Psoas muscle (tissue), 7 donors: ENCODE measurements at regions not wholly inside any gene's neighbourhood (a gene's known extent, or its start where the extent isn't known, plus 50 kb on each side); places are given as distances from the start of the nearest gene placed in this dataset.

Experiments used
- ATAC-seq, 4 donors: fragments of 200-7000 bp; cut with Tn5 transposase; one replicate each; pipeline ENCODE4 v1.9.1; 2020; ENCODE audit warnings: moderate library complexity in 3 of 4, mild to moderate bottlenecking in 2 of 4
- DNase-seq, 2 donors: peaks; one replicate each; pipeline ENCODE4 v3.0.0-alpha.2; 2020
- H3K27ac ChIP-seq: fragments of 200-600 bp; one replicate; pipeline ENCODE4 v1.8.0; 2022
- H3K27me3 ChIP-seq, 3 donors: fragments of 200-600 bp in 1 of 3; one replicate each; pipeline versions ENCODE4 v1.6.1 to v1.8.0; 2013 to 2022; ENCODE audit warnings: low read length in 2 of 3, mild to moderate bottlenecking in 2 of 3, moderate library complexity in 1 of 3; ENCODE audit not compliant: insufficient read depth in 3 of 3
- H3K36me3 ChIP-seq, 2 donors: fragments of 200-600 bp in 1 of 2; one replicate each; pipeline versions ENCODE4 v1.6.1 to v1.8.0; 2013 to 2022; ENCODE audit warnings: low read depth in 1 of 2, mild to moderate bottlenecking in 1 of 2, moderate library complexity in 1 of 2; ENCODE audit not compliant: insufficient read depth in 1 of 2
- H3K4me1 ChIP-seq: fragments of 200-600 bp; one replicate; pipeline ENCODE4 v1.8.0; 2022
- H3K4me3 ChIP-seq: fragments of 200-600 bp; one replicate; pipeline ENCODE4 v1.8.0; 2022; ENCODE audit warnings: mild to moderate bottlenecking
- H3K9me3 ChIP-seq: fragments of 200-600 bp; one replicate; pipeline ENCODE4 v1.8.0; 2022
- CTCF ChIP-seq: fragments of 200-600 bp; IDR thresholded peaks from one replicate; pipeline ENCODE4 v1.8.0; 2022; ENCODE audit warnings: antibody characterized with exemption
- WGBS, 3 donors: extraction: QIAGEN DNeasy Blood & Tissue Kit; methylation state at CpG; one replicate each; pipeline versions ENCODE4 v1.1.6 to v1.1.7; 2013; 5-methylcytosine and 5-hydroxymethylcytosine counted together
- intact Hi-C, 2 donors: fragments of 100-400 bp; cut with DNase I; formaldehyde crosslinking; loops; one replicate each; pipeline versions ENCODE4 v1.11.0 to v1.14.2; 2022
- donor health status: healthy with polysubstance abuse.
- donor health status: DM: no; HTN: no; CAD: no; lungs with moderate emphysema.
- donor health status: Bipolar disorder and iron deficiency.
- donor health status: healthy.
- donor health status: DM: yes; HTN: yes; CAD: no.
- donor health status: DM: no; HTN: no; CAD: no.
- donor health status: DM: yes; HTN: yes; CAD: no.

DNA sequence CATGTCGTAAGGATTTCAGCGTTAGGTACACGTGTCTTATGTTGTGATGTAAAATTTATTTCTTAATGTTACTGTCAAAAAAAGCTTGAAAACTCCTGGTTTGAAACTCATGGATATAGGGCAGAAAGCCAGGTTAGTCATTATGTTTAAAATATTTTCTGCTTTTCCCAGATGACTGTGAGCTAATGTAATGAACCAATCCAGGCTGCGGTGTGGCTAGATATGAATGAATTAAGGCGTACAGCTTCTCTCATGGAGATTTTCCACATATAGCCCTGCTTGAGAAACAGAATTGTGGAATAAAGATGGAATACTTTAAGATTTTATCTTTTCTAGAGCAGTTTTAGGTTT is 80.3 kb upstream of the STMND1 start:
- no peak for TF ChIP-seq CTCF
- peaks cover 0 to 4% (median 2%) of the 10 kb centered on the region in 3 donors for H3K27me3 ChIP-seq
- H3K27ac ChIP-seq = no peak overlapping the region
- H3K4me1 ChIP-seq = no peaks in the 10 kb centered on the region
- WGBS, 3 donors = 70 to 73% (median 70%) methylated on average over 5 of the region's 5 CpGs
- DNase-seq (no peak), ATAC-seq (no peak)
- H3K36me3 ChIP-seq = no peaks in the 10 kb centered on the region
- intact Hi-C loops = no loop called here
- H3K4me3 ChIP-seq = no peak overlapping the region
- H3K9me3 ChIP-seq = no peaks in the 10 kb centered on the region

DNA sequence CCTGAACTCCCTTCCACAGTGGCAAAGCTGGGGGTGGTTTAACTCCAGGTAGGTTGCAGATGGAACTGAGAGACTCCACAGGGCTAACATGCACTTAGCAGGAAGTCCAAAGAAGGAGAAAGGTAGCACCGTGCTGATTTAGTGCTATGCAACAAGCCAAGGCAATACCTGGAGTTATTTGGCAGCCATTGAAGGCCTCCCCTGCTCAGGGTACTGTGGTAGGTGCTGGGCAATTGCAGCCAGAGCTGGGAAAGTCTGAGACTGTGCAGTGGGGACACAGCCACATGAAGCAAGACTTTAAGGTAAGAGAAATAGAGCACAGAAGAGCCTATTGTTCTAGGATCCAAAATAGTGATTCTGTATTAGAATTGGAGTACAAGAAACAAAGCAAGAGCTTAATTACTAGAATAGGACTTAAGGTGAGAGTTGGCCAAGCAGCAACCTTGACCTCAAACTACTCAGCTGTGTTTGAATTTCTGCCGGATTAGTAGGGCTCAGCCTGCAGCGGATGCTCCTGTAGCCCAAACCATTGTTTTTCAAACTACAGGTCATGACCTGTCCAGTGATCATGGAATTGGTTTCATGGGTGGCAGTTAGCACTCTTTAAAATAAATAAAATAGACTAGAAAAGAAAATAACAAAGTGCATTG is 80.8 kb upstream of the STMND1 start:
- DNase-seq (no peak), ATAC-seq (no peak)
- Histone ChIP-seq H3K4me3 (no peak overlapping the region), H3K27me3 (peaks cover 0 to 9% (median 3%) of the 10 kb centered on the region in 3 donors), H3K27ac (no peak overlapping the region), H3K9me3 (no peaks in the 10 kb centered on the region), H3K36me3 (no peaks in the 10 kb centered on the region), H3K4me1 (no peaks in the 10 kb centered on the region)
- no peak for TF ChIP-seq CTCF
- 58 to 67% (median 59%) methylated on average over 3 of the region's 3 CpGs for WGBS, 3 donors
- intact Hi-C loops = no loop called here

DNA sequence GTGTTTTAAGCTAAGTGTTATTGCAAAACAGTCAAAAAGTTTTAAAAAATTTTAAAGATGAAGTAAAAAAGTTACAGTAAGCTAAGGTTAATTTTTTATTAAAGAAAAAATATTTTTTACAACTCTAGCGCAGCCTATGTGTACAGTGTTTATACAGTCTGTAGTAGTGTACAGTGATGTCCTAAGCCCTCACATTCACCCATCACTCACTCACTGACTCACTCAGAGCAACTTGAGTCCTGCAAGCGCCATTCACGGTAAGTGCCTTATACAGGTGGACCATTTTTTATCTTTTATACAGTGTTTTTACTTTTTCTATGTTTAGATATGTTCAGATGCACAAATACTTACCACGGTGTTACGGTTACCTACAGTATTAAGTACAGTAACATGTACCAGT is 83.4 kb upstream of the STMND1 start:
- TF ChIP-seq CTCF = no peak
- intact Hi-C loops = no loop called here

GRCh38 chr6:17017416-17017815 is 84.4 kb upstream of the STMND1 start:
- Histone ChIP-seq H3K27me3 (peaks cover 0 to 20% (median 5%) of the 10 kb centered on the region in 3 donors), H3K36me3 (no peaks in the 10 kb centered on the region), H3K4me3 (no peak overlapping the region), H3K9me3 (no peaks in the 10 kb centered on the region), H3K27ac (no peak overlapping the region), H3K4me1 (no peaks in the 10 kb centered on the region)
- intact Hi-C loops = no loop called here
- 94 to 97% (median 96%) methylated on average over 10 of the region's 10 CpGs for WGBS, 3 donors
- no peak for DNase-seq
- ATAC-seq = no peak
- TF ChIP-seq CTCF = no peak

More for the DNA sequence above, 83.4 kb upstream of the STMND1 start:
- DNase-seq (no peak), ATAC-seq (no peak)
- Histone ChIP-seq H3K4me3 (no peak overlapping the region), H3K36me3 (no peaks in the 10 kb centered on the region), H3K4me1 (no peaks in the 10 kb centered on the region), H3K9me3 (no peaks in the 10 kb centered on the region), H3K27me3 (peaks cover 0 to 15% (median 5%) of the 10 kb centered on the region in 3 donors), H3K27ac (no peak overlapping the region)
- WGBS, 3 donors = 94 to 97% (median 96%) methylated on average over 5 of the region's 5 CpGs
